HepG2 (cell line): ENCODE measurements at regions not wholly inside any gene's neighbourhood (a gene's known extent, or its start where the extent isn't known, plus 50 kb on each side); places are given as distances from the start of the nearest gene placed in this dataset.

Source experiments
- ATF7 ChIP-seq, 2 experiments: fragments of 450-650 bp in 1 of 2; sonication (generic) in 1 of 2; formaldehyde crosslinking in 1 of 2; IDR thresholded peaks; 2 replicates each; pipeline versions ENCODE4 v1.4.0 to v1.6.1; 2016 to 2020; ENCODE audit warnings: antibody characterized with exemption in 1 of 2, mild to moderate bottlenecking in 1 of 2, missing genetic modification reagents in 1 of 2
- CEBPB ChIP-seq: IDR thresholded peaks from 2 replicates; pipeline ENCODE4 v1.6.1; 2011; ENCODE audit warnings: low read depth, low read length, improper control_type of control experiment, borderline replicate concordance
- KDM2A ChIP-seq: sonication (generic); formaldehyde crosslinking; IDR thresholded peaks from 2 replicates; pipeline ENCODE4 v1.4.0; 2020; ENCODE audit warnings: low read depth, missing genetic modification reagents, borderline replicate concordance
- MAFG ChIP-seq: sonication (generic); formaldehyde crosslinking; IDR thresholded peaks from 2 replicates; pipeline ENCODE4 v1.5.1; 2020; ENCODE audit warnings: mild to moderate bottlenecking, missing genetic modification reagents
- MEIS2 ChIP-seq: sonication (generic); formaldehyde crosslinking; IDR thresholded peaks from 2 replicates; pipeline ENCODE4 v1.9.0; 2021; ENCODE audit warnings: mild to moderate bottlenecking, missing genetic modification reagents
- NR2F6 ChIP-seq, 2 experiments: IDR thresholded peaks; 2 replicates each; pipeline ENCODE4 v1.6.1; 2016; ENCODE audit warnings: antibody characterized with exemption in 1 of 2, mild to moderate bottlenecking in 1 of 2
- RBM22 ChIP-seq: fragments of 200-400 bp; formaldehyde crosslinking; optimal IDR thresholded peaks from 2 replicates; pipeline ENCODE3; 2017; ENCODE audit warnings: mild to moderate bottlenecking, low read length, moderate library complexity
- SOX13 ChIP-seq, 3 experiments: fragments of 450-650 bp in 1 of 3; sonication (generic) in 1 of 3; formaldehyde crosslinking in 1 of 3; IDR thresholded peaks in 2 of 3; conservative IDR thresholded peaks in 1 of 3; 2 replicates each; pipeline versions ENCODE4 v1.5.0 to v1.6.1; 2016 to 2020; ENCODE audit warnings: antibody characterized with exemption in 1 of 3, mild to moderate bottlenecking in 1 of 3, missing compliant biosample characterization in 1 of 3, missing genetic modification reagents in 1 of 3, moderate library complexity in 1 of 3
- ZFP82 ChIP-seq: sonication (generic); formaldehyde crosslinking; IDR thresholded peaks from 2 replicates; pipeline ENCODE4 v1.5.1; 2020; ENCODE audit warnings: mild to moderate bottlenecking, missing genetic modification reagents, borderline replicate concordance
- ZNF354B ChIP-seq: sonication (generic); formaldehyde crosslinking; IDR thresholded peaks from 2 replicates; pipeline ENCODE4 v1.8.0; 2022; ENCODE audit warnings: mild to moderate bottlenecking, missing genetic modification reagents
- TF ChIP-seq, protein P1 (sequence below): sonication (generic); formaldehyde crosslinking; IDR thresholded peaks from 2 replicates; pipeline ENCODE4 v1.9.0; 2021; ENCODE audit warnings: mild to moderate bottlenecking, missing genetic modification reagents
- TF ChIP-seq, protein P2 (sequence below): sonication (generic); formaldehyde crosslinking; IDR thresholded peaks from 2 replicates; pipeline ENCODE4 v1.8.1; 2022; ENCODE audit warnings: mild to moderate bottlenecking, missing genetic modification reagents
- TF ChIP-seq, protein P3 (sequence below): sonication (generic); formaldehyde crosslinking; IDR thresholded peaks from 2 replicates; pipeline ENCODE4 v1.5.1; 2020; ENCODE audit warnings: mild to moderate bottlenecking, missing genetic modification reagents

DNA sequence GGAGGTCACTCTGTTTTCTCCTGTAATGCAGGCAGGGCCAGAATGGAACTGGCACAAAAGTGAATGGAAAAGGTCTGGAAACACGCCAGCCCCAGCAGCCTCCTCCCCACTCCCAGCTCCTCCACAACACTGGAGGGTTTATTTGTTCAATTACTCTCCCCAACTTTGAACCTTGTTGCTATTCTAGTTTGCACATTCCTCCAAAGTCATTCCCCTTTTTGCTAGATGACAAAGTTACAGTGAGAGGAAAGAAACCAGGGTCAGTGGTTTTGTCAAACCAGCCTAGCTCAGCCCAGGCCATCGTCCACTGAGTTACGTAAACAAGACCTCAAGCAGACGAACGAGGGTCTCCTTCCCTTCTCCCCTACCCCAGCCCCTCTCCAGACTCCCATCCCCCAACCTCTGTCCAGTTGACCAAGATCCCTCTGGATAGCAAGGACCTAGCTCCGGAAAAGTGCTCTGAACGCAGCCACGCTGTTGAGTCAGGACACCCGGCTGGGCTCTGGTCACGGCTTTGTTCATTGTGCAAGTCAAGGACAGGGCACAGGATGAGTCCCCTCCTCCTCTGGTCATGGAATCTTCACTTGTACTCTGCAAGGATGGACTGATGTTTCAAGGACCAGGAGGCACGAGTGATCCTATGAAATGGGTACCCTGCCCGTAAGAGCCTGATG is 180.0 kb downstream of the USP12 start (continued):
- no peak for TF ChIP-seq RBM22
- TF ChIP-seq ZNF354B (CRISPR knock-in tag): no peak
- 0 out of 2 replicates have a peak, but pooled peaks have one; percentile 37 for TF ChIP-seq MEIS2 (CRISPR knock-in tag)
- TF ChIP-seq SOX13 (IDR thresholded peaks at IDR 0.05): no peak; the same call in 1 of the 2 replicates
- TF ChIP-seq SOX13 (CRISPR knock-in tag; conservative IDR thresholded peaks at IDR 0.05 in 1 of 2, IDR thresholded peaks at IDR 0.05 in 1 of 2): peak in 1 of 2 experiments; percentile 64; a peak in 2 of 4 replicates
- TF ChIP-seq CEBPB: peak; percentile 83
- TF ChIP-seq, protein P1, sequence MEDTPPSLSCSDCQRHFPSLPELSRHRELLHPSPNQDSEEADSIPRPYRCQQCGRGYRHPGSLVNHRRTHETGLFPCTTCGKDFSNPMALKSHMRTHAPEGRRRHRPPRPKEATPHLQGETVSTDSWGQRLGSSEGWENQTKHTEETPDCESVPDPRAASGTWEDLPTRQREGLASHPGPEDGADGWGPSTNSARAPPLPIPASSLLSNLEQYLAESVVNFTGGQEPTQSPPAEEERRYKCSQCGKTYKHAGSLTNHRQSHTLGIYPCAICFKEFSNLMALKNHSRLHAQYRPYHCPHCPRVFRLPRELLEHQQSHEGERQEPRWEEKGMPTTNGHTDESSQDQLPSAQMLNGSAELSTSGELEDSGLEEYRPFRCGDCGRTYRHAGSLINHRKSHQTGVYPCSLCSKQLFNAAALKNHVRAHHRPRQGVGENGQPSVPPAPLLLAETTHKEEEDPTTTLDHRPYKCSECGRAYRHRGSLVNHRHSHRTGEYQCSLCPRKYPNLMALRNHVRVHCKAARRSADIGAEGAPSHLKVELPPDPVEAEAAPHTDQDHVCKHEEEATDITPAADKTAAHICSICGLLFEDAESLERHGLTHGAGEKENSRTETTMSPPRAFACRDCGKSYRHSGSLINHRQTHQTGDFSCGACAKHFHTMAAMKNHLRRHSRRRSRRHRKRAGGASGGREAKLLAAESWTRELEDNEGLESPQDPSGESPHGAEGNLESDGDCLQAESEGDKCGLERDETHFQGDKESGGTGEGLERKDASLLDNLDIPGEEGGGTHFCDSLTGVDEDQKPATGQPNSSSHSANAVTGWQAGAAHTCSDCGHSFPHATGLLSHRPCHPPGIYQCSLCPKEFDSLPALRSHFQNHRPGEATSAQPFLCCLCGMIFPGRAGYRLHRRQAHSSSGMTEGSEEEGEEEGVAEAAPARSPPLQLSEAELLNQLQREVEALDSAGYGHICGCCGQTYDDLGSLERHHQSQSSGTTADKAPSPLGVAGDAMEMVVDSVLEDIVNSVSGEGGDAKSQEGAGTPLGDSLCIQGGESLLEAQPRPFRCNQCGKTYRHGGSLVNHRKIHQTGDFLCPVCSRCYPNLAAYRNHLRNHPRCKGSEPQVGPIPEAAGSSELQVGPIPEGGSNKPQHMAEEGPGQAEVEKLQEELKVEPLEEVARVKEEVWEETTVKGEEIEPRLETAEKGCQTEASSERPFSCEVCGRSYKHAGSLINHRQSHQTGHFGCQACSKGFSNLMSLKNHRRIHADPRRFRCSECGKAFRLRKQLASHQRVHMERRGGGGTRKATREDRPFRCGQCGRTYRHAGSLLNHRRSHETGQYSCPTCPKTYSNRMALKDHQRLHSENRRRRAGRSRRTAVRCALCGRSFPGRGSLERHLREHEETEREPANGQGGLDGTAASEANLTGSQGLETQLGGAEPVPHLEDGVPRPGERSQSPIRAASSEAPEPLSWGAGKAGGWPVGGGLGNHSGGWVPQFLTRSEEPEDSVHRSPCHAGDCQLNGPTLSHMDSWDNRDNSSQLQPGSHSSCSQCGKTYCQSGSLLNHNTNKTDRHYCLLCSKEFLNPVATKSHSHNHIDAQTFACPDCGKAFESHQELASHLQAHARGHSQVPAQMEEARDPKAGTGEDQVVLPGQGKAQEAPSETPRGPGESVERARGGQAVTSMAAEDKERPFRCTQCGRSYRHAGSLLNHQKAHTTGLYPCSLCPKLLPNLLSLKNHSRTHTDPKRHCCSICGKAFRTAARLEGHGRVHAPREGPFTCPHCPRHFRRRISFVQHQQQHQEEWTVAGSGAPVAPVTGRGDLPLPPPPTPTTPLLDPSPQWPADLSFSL: 0 out of 2 replicates have a peak, but pooled peaks have one; percentile 30
- TF ChIP-seq KDM2A (CRISPR knock-in tag): peak; percentile 43
- TF ChIP-seq, protein P2, sequence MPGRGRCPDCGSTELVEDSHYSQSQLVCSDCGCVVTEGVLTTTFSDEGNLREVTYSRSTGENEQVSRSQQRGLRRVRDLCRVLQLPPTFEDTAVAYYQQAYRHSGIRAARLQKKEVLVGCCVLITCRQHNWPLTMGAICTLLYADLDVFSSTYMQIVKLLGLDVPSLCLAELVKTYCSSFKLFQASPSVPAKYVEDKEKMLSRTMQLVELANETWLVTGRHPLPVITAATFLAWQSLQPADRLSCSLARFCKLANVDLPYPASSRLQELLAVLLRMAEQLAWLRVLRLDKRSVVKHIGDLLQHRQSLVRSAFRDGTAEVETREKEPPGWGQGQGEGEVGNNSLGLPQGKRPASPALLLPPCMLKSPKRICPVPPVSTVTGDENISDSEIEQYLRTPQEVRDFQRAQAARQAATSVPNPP (CRISPR knock-in tag): no peak
- TF ChIP-seq MAFG: no peak
- TF ChIP-seq NR2F6 (IDR thresholded peaks at IDR 0.05): peak; percentile 38; the same call in 1 of the 2 replicates
- TF ChIP-seq NR2F6 (CRISPR knock-in tag; IDR thresholded peaks at IDR 0.05): peak; percentile 59; the same call in 1 of the 2 replicates
- no peak for TF ChIP-seq ZFP82
- no peak for TF ChIP-seq ATF7 (IDR thresholded peaks at IDR 0.05)
- TF ChIP-seq ATF7 (CRISPR knock-in tag; IDR thresholded peaks at IDR 0.05): no peak; the same call in 1 of the 2 replicates
- TF ChIP-seq, protein P3, sequence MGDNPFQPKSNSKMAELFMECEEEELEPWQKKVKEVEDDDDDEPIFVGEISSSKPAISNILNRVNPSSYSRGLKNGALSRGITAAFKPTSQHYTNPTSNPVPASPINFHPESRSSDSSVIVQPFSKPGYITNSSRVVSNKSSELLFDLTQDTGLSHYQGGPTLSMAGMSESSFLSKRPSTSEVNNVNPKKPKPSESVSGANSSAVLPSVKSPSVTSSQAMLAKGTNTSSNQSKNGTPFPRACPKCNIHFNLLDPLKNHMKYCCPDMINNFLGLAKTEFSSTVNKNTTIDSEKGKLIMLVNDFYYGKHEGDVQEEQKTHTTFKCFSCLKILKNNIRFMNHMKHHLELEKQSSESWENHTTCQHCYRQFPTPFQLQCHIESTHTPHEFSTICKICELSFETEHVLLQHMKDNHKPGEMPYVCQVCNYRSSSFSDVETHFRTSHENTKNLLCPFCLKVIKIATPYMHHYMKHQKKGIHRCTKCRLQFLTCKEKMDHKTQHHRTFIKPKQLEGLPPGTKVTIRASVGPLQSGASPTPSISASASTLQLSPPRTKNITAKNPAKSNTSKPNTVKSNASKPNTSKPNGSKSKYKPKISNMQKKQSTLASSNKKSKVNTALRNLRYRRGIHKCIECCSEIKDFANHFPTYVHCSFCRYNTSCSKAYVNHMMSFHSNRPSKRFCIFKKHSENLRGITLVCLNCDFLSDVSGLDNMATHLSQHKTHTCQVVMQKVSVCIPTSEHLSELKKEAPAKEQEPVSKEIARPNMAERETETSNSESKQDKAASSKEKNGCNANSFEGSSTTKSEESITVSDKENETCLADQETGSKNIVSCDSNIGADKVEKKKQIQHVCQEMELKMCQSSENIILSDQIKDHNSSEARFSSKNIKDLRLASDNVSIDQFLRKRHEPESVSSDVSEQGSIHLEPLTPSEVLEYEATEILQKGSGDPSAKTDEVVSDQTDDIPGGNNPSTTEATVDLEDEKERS (CRISPR knock-in tag): peak; percentile 54; the same call in 1 of the 2 replicates
